D721Med (cell line): ENCODE measurements at regions not wholly inside any gene's neighbourhood (a gene's known extent, or its start where the extent isn't known, plus 50 kb on each side); places are given as distances from the start of the nearest gene placed in this dataset.

Source experiments
- DNase-seq: peaks from one replicate; pipeline ENCODE4 v3.0.0; 2011; ENCODE audit warnings: low spot score; ENCODE audit not compliant: insufficient read length
- FAIRE-seq: peaks from 2 replicates; lab custom pipeline; 2011; peaks lifted over from hg19 to GRCh38; lab: Jason Lieb, UNC
- CTCF ChIP-seq: IDR thresholded peaks from 2 replicates; pipeline ENCODE4 v1.5.1; 2012; ENCODE audit warnings: mild to moderate bottlenecking, control low read depth; ENCODE audit not compliant: insufficient read depth; ENCODE audit errors: missing control alignments

GRCh38 chr18:42231796-42232195 lies 276.8 kb downstream of the PIK3C3 start:
- no peak for DNase-seq
- FAIRE-seq: no peak

GRCh38 chr18:42233908-42234307 lies 278.9 kb downstream of the PIK3C3 start:
- no peak for TF ChIP-seq CTCF
- no peak for DNase-seq
- FAIRE-seq: peak; percentile 67

More at GRCh38 chr18:42231796-42232195, 276.8 kb downstream of the PIK3C3 start:
- no peak for TF ChIP-seq CTCF

- FAIRE-seq (peak; percentile 81), DNase-seq (no peak)
Observed at GRCh38 chr18:42242758-42243157, 287.7 kb downstream of the PIK3C3 start.

GRCh38 chr18:42245137-42245536 lies 290.1 kb downstream of the PIK3C3 start:
- TF ChIP-seq CTCF: no peak
- FAIRE-seq: no peak
- DNase-seq: no peak

More at GRCh38 chr18:42242758-42243157, 287.7 kb downstream of the PIK3C3 start:
- no peak for TF ChIP-seq CTCF

- no peak for FAIRE-seq
- TF ChIP-seq CTCF: no peak
- DNase-seq: no peak
Observed at GRCh38 chr18:42255908-42256765, 301.1 kb downstream of the PIK3C3 start.

GRCh38 chr18:42258301-42258965 lies 303.4 kb downstream of the PIK3C3 start:
- TF ChIP-seq CTCF: no peak
- FAIRE-seq (peak; percentile 93), DNase-seq (no peak)
